ENCODE measurements at regions not wholly inside any gene's neighbourhood (a gene's known extent, or its start where the extent isn't known, plus 50 kb on each side); places are given as distances from the start of the nearest gene placed in this dataset.

GRCh38 chr11:26777372-26777808 lies 55.5 kb upstream of the SLC5A12 start:
- TF ChIP-seq CTCF (IDR thresholded peaks at IDR 0.05; ENCODE audit: insufficient read depth, low read depth, low read length, missing control alignments) = no peak
- H3K4me3 ChIP-seq (ENCODE audit: low read depth, low read length) = no peak overlapping the region
- no peak for DNase-seq (ENCODE audit: low read depth)

GRCh38 chr11:26778000-26778757 lies 56.3 kb upstream of the SLC5A12 start:
- no peak overlapping the region; the same call in 1 of the 2 replicates for H3K4me3 ChIP-seq (ENCODE audit: low read depth, low read length)
- TF ChIP-seq CTCF (IDR thresholded peaks at IDR 0.05; ENCODE audit: insufficient read depth, low read depth, low read length, missing control alignments) = no peak
- DNase-seq (ENCODE audit: low read depth) = peak; percentile 45

- TF ChIP-seq CTCF (IDR thresholded peaks at IDR 0.05; ENCODE audit: insufficient read depth, low read depth, low read length, missing control alignments) = no peak
- no peak overlapping the region for H3K4me3 ChIP-seq (ENCODE audit: low read depth, low read length)
- no peak for DNase-seq (ENCODE audit: low read depth)
These were observed 57.4 kb upstream of the SLC5A12 start for GRCh38 chr11:26779074-26779865.

- no peak for DNase-seq (ENCODE audit: low read depth)
- H3K4me3 ChIP-seq (ENCODE audit: low read depth, low read length) = no peak overlapping the region
- TF ChIP-seq CTCF (IDR thresholded peaks at IDR 0.05; ENCODE audit: insufficient read depth, low read depth, low read length, missing control alignments) = no peak
These were observed 58.7 kb upstream of the SLC5A12 start for GRCh38 chr11:26780376-26781085.

- no peak overlapping the region for H3K4me3 ChIP-seq (ENCODE audit: low read depth, low read length)
- no peak for TF ChIP-seq CTCF (IDR thresholded peaks at IDR 0.05; ENCODE audit: insufficient read depth, low read depth, low read length, missing control alignments)
- no peak for DNase-seq (ENCODE audit: low read depth)
These were observed 60.5 kb upstream of the SLC5A12 start for GRCh38 chr11:26782220-26782965.

GRCh38 chr11:26783997-26784396 lies 62.1 kb upstream of the SLC5A12 start:
- no peak overlapping the region for H3K4me3 ChIP-seq (ENCODE audit: low read depth, low read length)
- no peak for DNase-seq (ENCODE audit: low read depth)
- TF ChIP-seq CTCF (IDR thresholded peaks at IDR 0.05; ENCODE audit: insufficient read depth, low read depth, low read length, missing control alignments) = no peak

Measured in GM12865 (cell line).